Hypothalamus (tissue), 51 donors: ENCODE measurements at regions not wholly inside any gene's neighbourhood (a gene's known extent, or its start where the extent isn't known, plus 50 kb on each side); places are given as distances from the start of the nearest gene placed in this dataset.
"Not testable (repeated sequence)": the region's sequence is repeated elsewhere in the genome, so short reads cannot be mapped to it uniquely, and the experiment has no call there.

ENCODE experiments used
- DNase-seq, 51 donors: peaks; one replicate each; lab custom pipeline; 2025; lab: John Stamatoyannopoulos, UW

GRCh38 chr11:114802878-114803277 lies 124.6 kb downstream of the NXPE2 start:
- DNase-seq = no peak

GRCh38 chr11:114805431-114805830 lies 127.1 kb downstream of the NXPE2 start:
- DNase-seq = not testable (repeated sequence)

- DNase-seq = no peak
Observed at GRCh38 chr11:114811971-114812370, 133.6 kb downstream of the NXPE2 start.

DNA sequence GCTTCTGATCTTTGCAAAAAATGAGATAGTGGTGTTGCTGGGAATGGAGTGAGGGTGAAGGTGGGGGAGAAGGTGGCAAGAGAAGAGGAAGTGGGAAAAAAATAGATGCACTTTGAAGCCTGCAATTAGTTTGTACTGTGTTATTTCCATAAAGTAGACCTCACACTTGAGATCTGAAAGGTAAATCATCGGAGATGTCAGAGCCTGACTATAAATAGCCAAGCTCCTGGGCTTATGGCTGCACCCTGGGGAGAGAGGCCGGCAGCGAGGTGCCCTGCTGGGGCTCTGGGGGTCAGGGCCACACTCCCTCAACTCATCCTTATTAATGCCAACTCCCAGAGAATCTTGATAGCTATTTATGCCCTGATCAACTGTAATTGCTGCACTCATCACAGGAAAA lies 134.4 kb downstream of the NXPE2 start:
- DNase-seq = no peak

GRCh38 chr11:114813189-114813718 lies 134.9 kb downstream of the NXPE2 start:
- DNase-seq = no peak

DNA sequence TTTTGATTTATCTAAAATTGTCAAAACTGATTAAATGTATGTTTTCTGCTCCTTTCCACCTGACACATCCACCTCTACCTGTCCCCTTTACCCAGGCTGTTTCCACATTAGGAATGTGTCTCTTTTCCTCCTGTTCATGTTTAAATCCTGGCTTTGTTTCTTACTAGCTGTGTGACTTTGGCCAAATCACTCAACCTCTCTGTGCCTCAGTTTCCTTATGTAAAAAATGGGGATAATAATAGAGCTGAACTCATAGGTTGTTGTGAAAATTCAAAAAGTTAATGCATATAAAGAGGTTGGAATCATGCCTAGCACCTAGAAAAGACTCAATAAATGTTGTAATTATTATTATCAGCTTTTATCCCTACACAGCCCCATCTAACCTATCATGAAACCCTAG lies 136.8 kb downstream of the NXPE2 start:
- DNase-seq = no peak

GRCh38 chr11:114815761-114816160 lies 137.4 kb downstream of the NXPE2 start:
- DNase-seq = no peak

DNA sequence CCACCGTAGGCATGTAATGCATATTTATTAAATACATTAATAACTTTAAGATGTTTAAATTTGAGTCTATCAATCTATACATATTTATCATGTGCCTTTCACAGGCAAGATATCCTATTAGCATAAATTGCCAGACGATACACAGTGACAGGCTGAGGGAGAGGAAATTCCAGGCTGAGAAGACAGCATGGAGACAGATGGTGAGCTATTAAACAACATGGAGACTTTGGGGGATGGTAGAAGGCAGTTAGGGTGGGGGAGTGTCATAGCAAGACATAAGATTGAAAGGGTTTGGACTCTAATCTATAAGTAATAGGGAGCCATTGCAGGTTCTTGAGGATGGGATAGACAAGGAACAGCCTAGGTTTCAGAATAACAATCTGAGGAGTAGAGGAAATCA lies 138.5 kb downstream of the NXPE2 start:
- DNase-seq = no peak

DNA sequence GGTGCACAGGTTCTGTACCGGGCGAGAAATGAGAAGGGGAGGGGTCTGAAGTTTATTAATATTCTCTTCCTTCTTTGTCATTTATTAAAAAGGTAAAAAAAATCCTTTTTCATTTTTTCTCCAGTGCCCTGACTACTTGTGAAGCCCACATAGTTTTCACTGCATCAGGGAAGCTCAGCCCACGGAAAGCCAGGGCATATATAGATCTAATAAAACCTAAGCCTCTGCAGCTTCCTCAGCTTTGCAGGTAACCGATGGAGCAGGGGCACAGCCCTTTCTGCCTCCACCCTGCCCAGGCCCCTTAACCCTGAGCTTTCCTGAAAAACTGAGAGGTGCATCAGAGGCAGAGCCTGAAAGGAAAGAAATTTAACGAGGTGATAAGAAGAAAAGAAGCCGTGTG lies 140.1 kb downstream of the NXPE2 start:
- peak in 1 of 51 donors; percentile 54 for DNase-seq

DNA sequence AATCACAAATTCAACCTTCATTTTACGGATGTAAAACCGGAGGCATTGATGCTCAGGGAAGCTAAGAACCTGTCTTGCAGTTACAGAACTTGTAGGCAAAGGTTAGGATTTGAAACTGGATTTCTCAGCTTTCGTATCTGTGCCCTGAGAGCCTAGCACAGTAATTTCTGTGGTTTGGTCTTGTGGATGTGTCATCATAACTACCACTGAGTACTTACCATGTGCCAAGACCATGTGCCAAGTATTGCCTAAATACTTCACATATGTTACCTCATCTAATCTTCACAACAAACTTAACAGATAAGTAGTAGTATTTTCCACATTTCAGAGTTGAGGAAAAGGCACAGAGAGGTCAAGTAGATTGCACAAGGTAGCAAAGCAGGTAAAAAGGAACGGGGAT lies 140.7 kb downstream of the NXPE2 start:
- DNase-seq = no peak

DNA sequence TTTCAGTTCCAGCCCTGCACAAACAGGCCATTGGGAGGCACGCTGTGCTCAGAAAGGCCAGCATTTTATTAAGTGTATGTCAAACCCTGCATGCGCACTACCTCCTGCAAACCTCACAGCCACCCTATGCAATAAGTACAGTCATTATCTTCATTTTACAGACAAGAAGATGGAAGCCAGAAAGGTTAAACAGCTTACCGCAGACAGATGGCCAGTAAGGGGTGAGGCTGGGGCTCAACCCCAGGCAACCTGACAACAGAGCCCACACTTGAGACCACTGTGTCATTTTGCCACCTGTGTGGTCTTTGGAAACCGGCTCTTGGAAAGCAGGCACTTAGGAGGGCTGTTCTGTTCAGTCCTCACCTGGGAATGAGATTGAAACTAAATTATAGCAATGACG lies 142.3 kb downstream of the NXPE2 start:
- no peak for DNase-seq

GRCh38 chr11:114821621-114822412 lies 143.5 kb downstream of the NXPE2 start:
- peak in 5 of 51 donors; percentile 3 to 34 (median 15) for DNase-seq

DNA sequence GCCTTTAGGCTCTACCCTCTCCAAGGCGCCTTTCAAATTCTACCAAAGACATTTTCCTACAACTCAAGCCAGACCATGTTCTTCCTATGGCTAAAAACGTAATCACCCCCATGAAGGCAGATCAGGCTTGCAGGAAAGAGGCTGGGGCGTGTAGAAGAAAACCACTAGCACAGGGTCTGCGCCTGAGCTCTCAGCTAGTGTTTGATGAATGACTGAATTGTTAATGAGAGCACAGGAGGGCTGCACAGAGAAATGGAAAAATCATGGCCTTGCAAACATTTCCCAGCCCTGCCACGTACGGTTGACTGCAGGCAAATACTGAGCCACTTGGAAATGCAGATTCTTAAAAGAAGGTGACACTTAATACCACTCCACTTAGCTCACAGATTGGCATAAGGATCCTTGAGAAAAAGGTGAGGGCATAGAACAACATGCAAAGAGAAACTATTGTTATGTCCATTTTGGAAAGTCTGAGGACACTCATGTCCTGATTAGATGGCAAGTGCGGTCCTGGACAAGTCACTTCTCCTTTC lies 148.6 kb downstream of the NXPE2 start:
- DNase-seq = no peak

DNA sequence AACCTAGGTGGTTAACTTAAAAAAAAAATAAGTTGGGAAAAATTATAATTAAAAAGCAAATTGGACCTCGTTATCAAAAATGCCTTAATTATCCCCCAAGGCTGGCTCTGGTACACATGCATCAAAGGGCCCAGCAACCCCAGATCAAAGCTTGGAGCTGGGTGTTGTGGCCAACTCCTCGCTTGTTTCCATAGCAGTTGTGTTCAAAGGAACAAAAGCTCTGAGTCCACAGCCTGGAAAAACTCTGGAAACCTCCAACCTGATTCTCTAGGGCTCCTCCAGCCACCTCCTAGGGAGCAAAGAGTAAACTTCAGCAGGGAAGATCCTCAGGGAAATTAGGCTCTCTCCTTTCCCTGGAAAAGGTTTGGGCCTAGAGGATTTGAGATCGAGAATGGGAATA lies 149.4 kb downstream of the NXPE2 start:
- DNase-seq = peak in 2 of 51 donors; percentile 2 to 3

GRCh38 chr11:114832532-114833125 lies 154.3 kb downstream of the NXPE2 start:
- DNase-seq = no peak

GRCh38 chr11:114836161-114836560 lies 157.8 kb downstream of the NXPE2 start:
- DNase-seq = no peak

- no peak for DNase-seq
Observed at GRCh38 chr11:114844896-114845295, 166.6 kb downstream of the NXPE2 start.

DNA sequence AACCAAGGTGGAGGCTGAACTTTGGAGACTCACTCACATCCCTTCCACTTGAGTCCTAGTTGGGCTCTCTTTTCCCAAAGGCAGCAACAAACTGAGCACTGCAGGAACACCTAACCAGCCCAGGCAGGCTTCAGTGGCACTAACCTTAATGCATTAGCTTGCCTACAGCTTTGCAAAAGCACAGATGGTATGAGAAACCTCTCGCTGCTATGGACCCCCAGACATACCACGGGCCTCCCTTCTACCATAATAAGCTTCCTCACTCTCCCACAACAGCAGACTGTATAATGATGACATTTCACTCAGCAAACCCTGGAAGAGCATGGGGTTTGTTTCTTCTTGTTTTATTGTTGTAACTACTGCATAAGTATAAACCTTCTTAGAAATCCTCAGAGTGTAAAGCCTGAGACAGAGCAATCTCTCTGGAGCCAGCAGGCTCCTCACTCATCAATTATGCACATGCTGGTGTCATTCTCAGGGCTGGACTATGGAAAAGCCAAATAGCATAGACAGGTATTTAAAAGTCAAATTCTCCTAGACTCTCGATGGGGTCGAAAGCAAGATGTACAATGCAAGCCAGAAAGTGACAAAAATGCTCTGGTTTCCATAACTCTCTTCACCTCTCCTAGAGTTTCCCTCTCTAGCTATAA lies 167.6 kb downstream of the NXPE2 start:
- DNase-seq = no peak

GRCh38 chr11:114846416-114846791 lies 168.1 kb downstream of the NXPE2 start:
- DNase-seq = peak in 39 of 51 donors; percentile 3 to 72 (median 29)

- no peak for DNase-seq
Observed at GRCh38 chr11:114847306-114847975, 169.1 kb downstream of the NXPE2 start.

DNA sequence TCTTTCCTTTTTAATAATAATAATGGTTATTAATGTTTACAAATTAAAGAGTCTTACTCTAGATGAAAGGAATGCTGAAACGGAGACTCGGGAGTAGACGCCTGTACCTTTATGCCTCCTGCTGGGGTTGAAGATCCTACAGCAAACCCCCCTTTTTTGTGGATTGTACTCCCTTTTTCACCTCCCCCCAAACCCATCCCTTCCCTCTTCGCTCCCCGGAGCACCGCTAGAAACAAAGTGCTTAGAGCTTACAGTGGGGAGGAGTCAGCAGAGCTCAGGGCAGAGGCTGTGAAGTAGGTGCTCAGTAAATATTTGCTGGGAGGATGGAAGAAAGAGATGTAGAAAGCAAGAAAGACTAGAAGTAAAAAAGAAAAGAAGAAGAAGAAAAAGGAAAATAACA lies 169.7 kb downstream of the NXPE2 start:
- DNase-seq = no peak
